HL-60 (cell line): ENCODE measurements at regions not wholly inside any gene's neighbourhood (a gene's known extent, or its start where the extent isn't known, plus 50 kb on each side); places are given as distances from the start of the nearest gene placed in this dataset.

Source experiments
- DNase-seq, 2 experiments: peaks; one replicate each; pipeline ENCODE4 v3.0.0-alpha.2; 2010 to 2020; ENCODE audit warnings: low read depth in 1 of 2, low spot score in 1 of 2
- H3K27ac ChIP-seq: fragments of 250-450 bp; sonication (Bioruptor Pico); replicated peaks from 2 replicates; pipeline ENCODE4 v1.5.1; 2020; ENCODE audit warnings: mild to moderate bottlenecking, moderate library complexity
- H3K27me3 ChIP-seq: fragments of 250-450 bp; sonication (Bioruptor Pico); 2 replicates; pipeline ENCODE4 v1.5.1; 2021; ENCODE audit warnings: mild to moderate bottlenecking, moderate library complexity; ENCODE audit not compliant: insufficient read depth, poor library complexity, severe bottlenecking
- H3K4me3 ChIP-seq: replicated peaks from 2 replicates; pipeline ENCODE4 v1.5.1; 2011; ENCODE audit warnings: mild to moderate bottlenecking, control low read depth, low read length; ENCODE audit not compliant: insufficient read depth
- CTCF ChIP-seq: IDR thresholded peaks from one replicate; pipeline ENCODE4 v1.5.1; 2011; ENCODE audit warnings: low read length, control low read depth, inconsistent platforms; ENCODE audit not compliant: insufficient read depth
- GABPA ChIP-seq: IDR thresholded peaks from 2 replicates; pipeline ENCODE4 v1.6.1; 2012; ENCODE audit warnings: low read depth
- POLR2AphosphoS5 ChIP-seq: IDR thresholded peaks from 2 replicates; pipeline ENCODE4 v1.6.1; 2012; ENCODE audit warnings: low read depth
- REST ChIP-seq: IDR thresholded peaks from 2 replicates; pipeline ENCODE4 v1.6.1; 2012; ENCODE audit warnings: low read depth; ENCODE audit not compliant: insufficient replicate concordance
- SPI1 ChIP-seq: IDR thresholded peaks from 2 replicates; pipeline ENCODE4 v1.6.1; 2012; ENCODE audit warnings: low read depth, mild to moderate bottlenecking, borderline replicate concordance

DNA sequence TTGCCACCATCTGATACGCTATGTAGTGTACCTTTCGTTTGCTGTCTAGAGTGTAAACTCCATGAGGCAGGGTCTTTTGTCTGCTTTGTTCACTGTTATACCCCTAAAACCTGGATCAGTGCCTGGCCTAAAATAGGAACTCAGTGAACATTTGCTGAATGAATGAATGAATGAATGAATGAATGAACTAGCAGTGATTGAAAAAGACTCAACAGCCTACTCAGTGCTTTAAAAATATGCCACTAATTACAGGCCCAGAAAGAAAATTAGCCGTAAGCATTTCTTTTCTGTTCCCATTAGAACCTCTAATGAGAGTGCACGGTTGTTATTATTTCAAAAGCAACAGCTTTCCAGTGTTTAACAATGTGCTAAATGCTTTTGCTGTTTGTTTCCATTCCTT lies 69.3 kb upstream of the SYT6 start:
- TF ChIP-seq CTCF (no peak), POLR2AphosphoS5 (no peak), REST (no peak), GABPA (no peak), SPI1 (no peak)
- Histone ChIP-seq H3K27ac (no peak overlapping the region), H3K4me3 (no peak overlapping the region), H3K27me3 (peaks cover 2% of the 10 kb centered on the region)
- no peak for DNase-seq

- no peak for TF ChIP-seq CTCF
- no peak for TF ChIP-seq GABPA
- TF ChIP-seq POLR2AphosphoS5, result no peak
- no peak for TF ChIP-seq REST
- no peak for TF ChIP-seq SPI1
- H3K27ac ChIP-seq, result no peak overlapping the region
- H3K27me3 ChIP-seq, result peaks cover 9% of the 10 kb centered on the region
- no peak overlapping the region for H3K4me3 ChIP-seq
- DNase-seq, result no peak
These were observed 65.7 kb upstream of the SYT6 start for GRCh38 chr1:114219172-114219868.

GRCh38 chr1:114218361-114219171 lies 64.9 kb upstream of the SYT6 start:
- TF ChIP-seq CTCF (no peak), GABPA (no peak), REST (no peak), POLR2AphosphoS5 (no peak), SPI1 (no peak)
- peaks cover 14% of the 10 kb centered on the region for H3K27me3 ChIP-seq

More at GRCh38 chr1:114218361-114219171, 64.9 kb upstream of the SYT6 start:
- Histone ChIP-seq H3K4me3 (no peak overlapping the region), H3K27ac (no peak overlapping the region)
- DNase-seq, result no peak
